ENCODE measurements at regions not wholly inside any gene's neighbourhood (a gene's known extent, or its start where the extent isn't known, plus 50 kb on each side); places are given as distances from the start of the nearest gene placed in this dataset.

- no peak for DNase-seq
Measured at GRCh38 chr4:56200275-56200674, 187.0 kb downstream of the AASDH start.

- DNase-seq: no peak
Measured at GRCh38 chr4:56198265-56198664, 189.0 kb downstream of the AASDH start.

- DNase-seq: no peak
Measured at GRCh38 chr4:56197387-56197786, 189.9 kb downstream of the AASDH start.

- no peak for DNase-seq
Measured at GRCh38 chr4:56195025-56195424, 192.3 kb downstream of the AASDH start.

GRCh38 chr4:56191534-56191933 lies 195.8 kb downstream of the AASDH start:
- DNase-seq: no peak

GRCh38 chr4:56187688-56188087 lies 199.6 kb downstream of the AASDH start:
- no peak for DNase-seq

- peak in 1 of 2 experiments; percentile 34 for DNase-seq
Measured at GRCh38 chr4:56186808-56187523, 200.3 kb downstream of the AASDH start.

GRCh38 chr4:56185901-56186300 lies 201.4 kb downstream of the AASDH start:
- no peak for DNase-seq

- DNase-seq: no peak
Measured at GRCh38 chr4:56184214-56184613, 203.1 kb downstream of the AASDH start.

GRCh38 chr4:56183344-56183959 lies 203.8 kb downstream of the AASDH start:
- DNase-seq: no peak

- DNase-seq: no peak
Measured at GRCh38 chr4:56182356-56182755, 204.9 kb downstream of the AASDH start.

- DNase-seq: no peak
Measured at GRCh38 chr4:56181140-56181953, 205.9 kb downstream of the AASDH start.

GRCh38 chr4:56169061-56169460 lies 218.2 kb downstream of the AASDH start:
- no peak for DNase-seq

GRCh38 chr4:56164907-56165306 lies 216.2 kb downstream of the CEP135 start:
- DNase-seq: no peak

- DNase-seq: no peak
Measured at GRCh38 chr4:56160636-56161035, 211.9 kb downstream of the CEP135 start.

GRCh38 chr4:56158483-56158882 lies 209.7 kb downstream of the CEP135 start:
- no peak for DNase-seq

GRCh38 chr4:56156141-56156540 lies 207.4 kb downstream of the CEP135 start:
- DNase-seq: no peak

GRCh38 chr4:56155432-56155831 lies 206.7 kb downstream of the CEP135 start:
- no peak for DNase-seq

- no peak for DNase-seq
Measured at GRCh38 chr4:56149591-56149990, 200.8 kb downstream of the CEP135 start.

- no peak for DNase-seq
Measured at GRCh38 chr4:56148428-56148827, 199.7 kb downstream of the CEP135 start.

GRCh38 chr4:56147371-56147770 lies 198.6 kb downstream of the CEP135 start:
- no peak for DNase-seq

GRCh38 chr4:56146956-56147355 lies 198.2 kb downstream of the CEP135 start:
- no peak for DNase-seq

GRCh38 chr4:56142088-56142487 lies 193.3 kb downstream of the CEP135 start:
- DNase-seq: no peak

- DNase-seq: no peak
Measured at GRCh38 chr4:56139241-56139827, 190.6 kb downstream of the CEP135 start.

Data from NCI-H187 (cell line).